ENCODE measurements at regions not wholly inside any gene's neighbourhood (a gene's known extent, or its start where the extent isn't known, plus 50 kb on each side); places are given as distances from the start of the nearest gene placed in this dataset.
A peak's percentile ranks its signal among the peaks of the same experiment; 100 is the strongest.

GRCh38 chr20:52610749-52611148 lies 361.4 kb upstream of the TSHZ2 start (continued):
- TF ChIP-seq ZNF225 (CRISPR knock-in tag; IDR thresholded peaks at IDR 0.05), result no peak
- TF ChIP-seq NBN (conservative IDR thresholded peaks at IDR 0.05), result peak; percentile 86; the same call in 1 of the 2 replicates
- peak; percentile 84; the same call in 1 of the 2 replicates for TF ChIP-seq ATM (IDR thresholded peaks at IDR 0.05; ENCODE audit: borderline replicate concordance)
- no peak for TF ChIP-seq ZNF468 (CRISPR knock-in tag; IDR thresholded peaks at IDR 0.05)
- 0 out of 2 replicates have a peak, but pooled peaks have one; percentile 25 for TF ChIP-seq PLRG1 (conservative IDR thresholded peaks at IDR 0.05)
- no peak for TF ChIP-seq SATB2 (CRISPR knock-in tag; IDR thresholded peaks at IDR 0.05)
- no peak for TF ChIP-seq ZFP36L1 (CRISPR knock-in tag; IDR thresholded peaks at IDR 0.05)
- no peak for TF ChIP-seq MBNL3 (CRISPR knock-in tag; conservative IDR thresholded peaks at IDR 0.05)
- TF ChIP-seq, protein P1, sequence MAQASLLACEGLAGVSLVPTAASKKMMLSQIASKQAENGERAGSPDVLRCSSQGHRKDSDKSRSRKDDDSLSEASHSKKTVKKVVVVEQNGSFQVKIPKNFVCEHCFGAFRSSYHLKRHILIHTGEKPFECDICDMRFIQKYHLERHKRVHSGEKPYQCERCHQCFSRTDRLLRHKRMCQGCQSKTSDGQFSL (CRISPR knock-in tag; IDR thresholded peaks at IDR 0.05), result no peak
- no peak for TF ChIP-seq PRMT3 (CRISPR knock-in tag; IDR thresholded peaks at IDR 0.05; ENCODE audit: borderline replicate concordance, low read depth)
- TF ChIP-seq ZNF432 (CRISPR knock-in tag; IDR thresholded peaks at IDR 0.05; ENCODE audit: borderline replicate concordance), result no peak

- H3K27me3 ChIP-seq (ENCODE audit: control insufficient read depth in 1 of 2, insufficient read depth in 2 of 2, low read length in 2 of 2), result no peaks in the 10 kb centered on the region
- H2AFZ ChIP-seq (ENCODE audit: low read length), result no peak overlapping the region
- FAIRE-seq, result no peak
- H3K36me3 ChIP-seq (replicated peaks in 1 of 2; ENCODE audit: control insufficient read depth in 1 of 2, insufficient read depth in 2 of 2, low read length in 2 of 2), result no peaks in the 10 kb centered on the region
- H3K4me3 ChIP-seq (replicated peaks in 1 of 3; ENCODE audit: insufficient read depth in 1 of 3, low read depth in 2 of 3, low read length in 3 of 3), result no peak overlapping the region
- no peak for ATAC-seq
- 22% methylated on average over 4 of the region's 4 CpGs for whole genome bisulfite sequencing (ENCODE audit: low lambda C conversion rate)
- no peak overlapping the region for H3K9ac ChIP-seq (ENCODE audit: insufficient read depth, low read depth, low read length)
- in situ Hi-C loops (cut with HindIII; ENCODE audit: extremely low pct_ligation_motif_present, low pct_unique_long_range_greater_than_20kb) (no loop called here), intact Hi-C loops (cut with micrococcal nuclease; ENCODE audit: unreplicated experiment) (no loop called here)
- no peaks in the 10 kb centered on the region for H3K79me2 ChIP-seq (ENCODE audit: insufficient read depth, low read length)
- ChIA-PET CTCF (ENCODE audit: low intra/inter-chr PET ratio, low total read pairs) (no interaction called here), POLR2A (no interaction called here)
- no TSS peak for BruUV-seq (replicated peaks)
- no peaks in the 10 kb centered on the region for H4K20me1 ChIP-seq (ENCODE audit: insufficient read depth, low read length)
- H3K9me3 ChIP-seq (ENCODE audit: low read length), result peaks cover 42% of the 10 kb centered on the region
- peak; percentile 96 to 98 for TF ChIP-seq MAFK (conservative IDR thresholded peaks at IDR 0.05 in 1 of 2, IDR thresholded peaks at IDR 0.05 in 1 of 2; ENCODE audit: low read length in 2 of 2)
- no peak for TF ChIP-seq EP300 (IDR thresholded peaks at IDR 0.05; ENCODE audit: low read depth in 2 of 2, low read length in 2 of 2)
- no peak for TF ChIP-seq EP300 (CRISPR knock-in tag; IDR thresholded peaks at IDR 0.05; ENCODE audit: borderline replicate concordance)
- no peak for TF ChIP-seq ZNF558 (CRISPR knock-in tag; IDR thresholded peaks at IDR 0.05; ENCODE audit: borderline replicate concordance)
- peak; percentile 95 for TF ChIP-seq MAFF (IDR thresholded peaks at IDR 0.05; ENCODE audit: low read depth, low read length)
- no peak overlapping the region for H3K27ac ChIP-seq (ENCODE audit: extremely low read length, insufficient read depth, low read length)
- H3K4me1 ChIP-seq (ENCODE audit: insufficient read depth, low read length), result no peaks in the 10 kb centered on the region
- no peak for DNase-seq (ENCODE audit: low spot score)
- no peak overlapping the region for H3K4me2 ChIP-seq (ENCODE audit: low read depth, low read length)
Observed at GRCh38 chr20:52601295-52601971, 370.7 kb upstream of the TSHZ2 start.
